HEK293T (cell line): ENCODE measurements at regions not wholly inside any gene's neighbourhood (a gene's known extent, or its start where the extent isn't known, plus 50 kb on each side); places are given as distances from the start of the nearest gene placed in this dataset.

ENCODE experiments used
- BHLHE40 ChIP-seq: fragments of 450-650 bp; IDR thresholded peaks from 2 replicates; pipeline ENCODE4 v1.6.1; 2016; ENCODE audit warnings: mild to moderate bottlenecking, moderate library complexity, borderline replicate concordance
- ELF4 ChIP-seq: fragments of 450-650 bp; IDR thresholded peaks from 2 replicates; pipeline ENCODE4 v1.6.1; 2017; ENCODE audit warnings: antibody characterized with exemption
- FOXA1 ChIP-seq: fragments of 450-650 bp; IDR thresholded peaks from 2 replicates; pipeline ENCODE4 v1.6.1; 2016; ENCODE audit warnings: mild to moderate bottlenecking
- FOXK2 ChIP-seq: fragments of 450-650 bp; IDR thresholded peaks from 2 replicates; pipeline ENCODE4 v1.6.1; 2016; ENCODE audit warnings: mild to moderate bottlenecking
- SP1 ChIP-seq: fragments of 450-650 bp; IDR thresholded peaks from 2 replicates; pipeline ENCODE4 v1.6.1; 2017
- ZNF384 ChIP-seq: fragments of 450-650 bp; IDR thresholded peaks from 2 replicates; pipeline ENCODE4 v1.6.1; 2016

- TF ChIP-seq BHLHE40 (no peak), ZNF384 (no peak), FOXA1 (no peak), FOXK2 (no peak), SP1 (no peak), ELF4 (no peak)
Measured at GRCh38 chr2:106284255-106284654, 90.2 kb upstream of the UXS1 start.
